ENCODE measurements at regions not wholly inside any gene's neighbourhood (a gene's known extent, or its start where the extent isn't known, plus 50 kb on each side); places are given as distances from the start of the nearest gene placed in this dataset.
"Not testable (repeated sequence)": the region's sequence is repeated elsewhere in the genome, so short reads cannot be mapped to it uniquely, and the experiment has no call there.

DNA sequence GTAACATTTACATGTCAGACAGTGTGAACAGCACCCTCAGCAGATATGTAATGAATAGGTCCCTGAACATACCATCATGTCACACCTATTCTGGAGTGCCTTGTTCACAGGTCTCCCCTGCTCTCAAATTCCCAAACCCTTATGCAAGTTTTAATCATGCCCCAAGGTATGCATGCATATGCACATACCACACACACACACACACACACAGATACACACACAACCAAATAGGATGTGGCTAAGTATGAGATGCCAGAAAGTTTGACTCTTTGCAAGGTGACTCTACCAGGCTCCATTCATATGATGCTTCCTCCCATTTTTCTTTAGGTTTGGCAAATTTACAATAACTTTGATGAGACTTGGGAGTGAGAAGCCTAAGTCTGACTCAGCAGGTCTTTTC is 243.8 kb upstream of the IRAK1BP1 start:
- Mint-ChIP-seq H3K9me3 (no peaks in the 10 kb centered on the region), H3K27me3 (peaks cover under 1 to 15% (median 2%) of the 10 kb centered on the region in 5 donors), H3K4me3 (no peak overlapping the region), H3K36me3 (no peaks in the 10 kb centered on the region), H3K4me1 (no peaks in the 10 kb centered on the region), H3K27ac (no peak overlapping the region)
- no peak for DNase-seq
- POLR2A ChIA-PET: no interaction called here
- no peak for ATAC-seq

GRCh38 chr6:78629154-78629721 is 238.1 kb upstream of the IRAK1BP1 start:
- no peak for ATAC-seq
- Mint-ChIP-seq H3K36me3 (peaks cover 0 to 4% (median 2%) of the 10 kb centered on the region in 3 donors), H3K27ac (no peak overlapping the region), H3K27me3 (peaks cover 7 to 21% (median 13%) of the 10 kb centered on the region in 5 donors), H3K4me3 (no peak overlapping the region), H3K4me1 (no peaks in the 10 kb centered on the region), H3K9me3 (peaks cover 0 to 5% (median 0%) of the 10 kb centered on the region in 9 donors)
- no peak for DNase-seq
- POLR2A ChIA-PET: no interaction called here

GRCh38 chr6:78629836-78630235 is 237.5 kb upstream of the IRAK1BP1 start:
- POLR2A ChIA-PET: no interaction called here
- ATAC-seq (no peak), DNase-seq (no peak)
- H3K27me3 Mint-ChIP-seq: peaks cover 7 to 21% (median 13%) of the 10 kb centered on the region in 5 donors
- H3K36me3 Mint-ChIP-seq: peaks cover 0 to 4% (median 2%) of the 10 kb centered on the region in 3 donors
- H3K4me1 Mint-ChIP-seq: no peaks in the 10 kb centered on the region
- H3K27ac Mint-ChIP-seq: no peak overlapping the region
- H3K4me3 Mint-ChIP-seq: no peak overlapping the region
- peaks cover 0 to 5% (median 0%) of the 10 kb centered on the region in 9 donors for H3K9me3 Mint-ChIP-seq

GRCh38 chr6:78631976-78632375 is 235.4 kb upstream of the IRAK1BP1 start:
- no peak for ATAC-seq
- POLR2A ChIA-PET: no interaction called here
- Mint-ChIP-seq H3K27me3 (peaks cover 7 to 17% (median 12%) of the 10 kb centered on the region in 5 donors), H3K36me3 (peaks cover 0 to 4% (median 2%) of the 10 kb centered on the region in 3 donors), H3K4me3 (no peak overlapping the region), H3K4me1 (no peaks in the 10 kb centered on the region), H3K9me3 (peaks cover 0 to 5% (median 0%) of the 10 kb centered on the region in 9 donors), H3K27ac (no peak overlapping the region)
- DNase-seq: no peak

- peaks cover 0 to 2% (median 0%) of the 10 kb centered on the region in 5 donors for H3K27me3 Mint-ChIP-seq
- H3K4me3 Mint-ChIP-seq: no peak overlapping the region
- H3K27ac Mint-ChIP-seq: no peak overlapping the region
- peaks cover 0 to 19% (median 5%) of the 10 kb centered on the region in 9 donors for H3K9me3 Mint-ChIP-seq
- ATAC-seq: no peak
- H3K4me1 Mint-ChIP-seq: no peaks in the 10 kb centered on the region
- POLR2A ChIA-PET: no interaction called here
- DNase-seq: no peak
- H3K36me3 Mint-ChIP-seq: peaks cover 0 to 10% (median 0%) of the 10 kb centered on the region in 3 donors
Measured at GRCh38 chr6:78639111-78640110, 227.9 kb upstream of the IRAK1BP1 start.

DNA sequence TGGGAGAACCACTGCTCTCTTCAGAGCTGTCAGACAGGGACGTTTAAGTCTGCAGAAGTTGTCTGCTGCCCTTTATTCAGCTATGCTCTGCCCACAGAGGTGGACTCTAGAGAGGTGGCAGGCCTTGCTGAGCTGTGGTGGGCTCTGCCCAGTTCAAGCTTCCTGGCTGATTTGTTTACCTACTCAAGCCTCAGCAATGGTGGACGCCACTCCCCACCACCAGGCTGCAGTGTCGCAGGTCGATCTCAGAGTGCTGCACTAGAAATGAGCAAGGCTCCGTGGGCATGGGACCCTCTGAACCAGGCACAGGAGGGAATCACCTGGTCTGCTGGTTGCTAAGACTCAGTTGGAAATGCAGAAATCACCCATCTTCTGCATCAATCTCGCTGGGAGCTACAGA is 223.4 kb upstream of the IRAK1BP1 start:
- H3K36me3 Mint-ChIP-seq, H3K4me1 Mint-ChIP-seq, POLR2A ChIA-PET, ATAC-seq, H3K27ac Mint-ChIP-seq, DNase-seq, H3K4me3 Mint-ChIP-seq: not testable (repeated sequence)
- Mint-ChIP-seq H3K27me3 (peaks cover 0 to 11% (median 0%) of the 10 kb centered on the region in 5 donors), H3K9me3 (peaks cover 0 to 27% (median 8%) of the 10 kb centered on the region in 9 donors)

DNA sequence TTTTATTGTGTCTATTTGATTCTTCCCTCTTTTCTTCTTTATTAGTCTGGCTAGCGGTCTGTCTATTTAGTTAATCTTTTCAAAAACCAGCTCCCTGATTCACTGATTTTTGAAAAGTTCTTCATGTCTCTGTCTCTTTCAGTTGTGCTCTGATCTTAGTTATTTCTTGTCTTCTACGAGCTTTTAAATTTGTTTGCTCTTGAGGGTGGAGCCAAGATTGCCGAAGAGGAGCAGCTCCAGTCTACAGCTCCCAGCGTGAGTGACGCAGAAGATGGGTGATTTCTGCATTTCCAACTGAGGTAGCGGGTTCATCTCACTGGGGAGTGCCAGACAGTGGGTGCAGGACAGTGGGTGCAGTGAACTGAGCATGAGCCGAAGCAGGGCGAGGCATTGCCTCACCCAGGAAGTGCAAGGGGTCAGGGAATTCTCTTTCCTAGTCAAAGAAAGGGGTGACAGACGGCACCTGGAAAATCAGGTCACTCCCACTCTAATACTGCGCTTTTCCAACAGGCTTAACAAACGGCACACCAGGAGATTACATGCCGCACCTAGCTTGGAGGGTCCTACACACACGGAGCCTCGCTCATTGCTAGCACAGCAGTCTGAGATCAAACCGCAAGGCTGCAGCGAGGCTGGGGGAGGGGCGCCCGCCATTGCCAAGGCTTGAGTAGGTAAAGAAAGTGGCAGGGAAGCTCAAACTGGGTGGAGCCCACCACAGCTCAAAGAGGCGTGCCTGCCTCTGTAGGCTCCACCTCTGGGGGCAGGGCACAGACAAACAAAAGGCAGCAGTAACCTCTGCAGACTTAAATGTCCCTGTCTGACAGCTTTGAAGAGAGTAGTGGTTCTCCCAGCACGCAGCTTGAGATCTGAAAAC is 220.6 kb upstream of the IRAK1BP1 start:
- H3K4me1 Mint-ChIP-seq, H3K27ac Mint-ChIP-seq, POLR2A ChIA-PET, H3K4me3 Mint-ChIP-seq, DNase-seq, ATAC-seq: not testable (repeated sequence)
- H3K36me3 Mint-ChIP-seq: peaks cover 0 to 13% (median 0%) of the 10 kb centered on the region in 3 donors
- peaks cover 0 to 16% (median 0%) of the 10 kb centered on the region in 5 donors for H3K27me3 Mint-ChIP-seq
- peaks cover 0 to 27% (median 16%) of the 10 kb centered on the region in 9 donors for H3K9me3 Mint-ChIP-seq

- POLR2A ChIA-PET, DNase-seq, H3K27ac Mint-ChIP-seq, ATAC-seq, H3K27me3 Mint-ChIP-seq, H3K9me3 Mint-ChIP-seq, H3K4me1 Mint-ChIP-seq, H3K36me3 Mint-ChIP-seq, H3K4me3 Mint-ChIP-seq: not testable (repeated sequence)
Measured at GRCh38 chr6:78665819-78666218, 201.5 kb upstream of the IRAK1BP1 start.

- Mint-ChIP-seq H3K27me3 (peaks cover 0 to 4% (median 0%) of the 10 kb centered on the region in 5 donors), H3K9me3 (no peaks in the 10 kb centered on the region), H3K36me3 (no peaks in the 10 kb centered on the region), H3K4me1 (no peaks in the 10 kb centered on the region), H3K4me3 (no peak overlapping the region), H3K27ac (no peak overlapping the region)
- no peak for ATAC-seq
- DNase-seq: no peak
- POLR2A ChIA-PET: no interaction called here
Measured at GRCh38 chr6:78666764-78667163, 200.6 kb upstream of the IRAK1BP1 start.

DNA sequence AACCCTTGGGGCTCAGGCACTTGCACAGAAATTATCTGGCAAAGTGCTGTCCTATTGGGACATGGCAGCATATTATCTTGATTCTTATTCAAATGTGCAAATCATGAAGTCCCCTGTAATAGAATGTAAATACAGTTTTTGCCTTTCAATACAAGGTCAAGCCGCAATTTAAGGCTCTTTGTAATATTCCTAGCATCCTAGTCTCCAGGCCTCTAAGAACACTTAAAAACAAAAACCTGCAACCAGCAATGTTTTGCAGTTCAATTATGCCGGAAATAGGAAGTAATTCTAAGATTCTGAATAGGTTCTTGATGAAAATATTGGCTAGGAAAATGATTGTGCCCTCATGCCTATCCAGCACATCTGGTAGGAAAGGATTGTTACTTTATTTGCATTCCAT is 197.2 kb upstream of the IRAK1BP1 start:
- Mint-ChIP-seq H3K36me3 (no peaks in the 10 kb centered on the region), H3K27ac (no peak overlapping the region), H3K27me3 (peaks cover 0 to 11% (median 4%) of the 10 kb centered on the region in 5 donors), H3K4me3 (no peak overlapping the region), H3K4me1 (no peaks in the 10 kb centered on the region), H3K9me3 (peaks cover 0 to 10% (median 0%) of the 10 kb centered on the region in 9 donors)
- POLR2A ChIA-PET: no interaction called here
- DNase-seq (no peak), ATAC-seq (no peak)

DNA sequence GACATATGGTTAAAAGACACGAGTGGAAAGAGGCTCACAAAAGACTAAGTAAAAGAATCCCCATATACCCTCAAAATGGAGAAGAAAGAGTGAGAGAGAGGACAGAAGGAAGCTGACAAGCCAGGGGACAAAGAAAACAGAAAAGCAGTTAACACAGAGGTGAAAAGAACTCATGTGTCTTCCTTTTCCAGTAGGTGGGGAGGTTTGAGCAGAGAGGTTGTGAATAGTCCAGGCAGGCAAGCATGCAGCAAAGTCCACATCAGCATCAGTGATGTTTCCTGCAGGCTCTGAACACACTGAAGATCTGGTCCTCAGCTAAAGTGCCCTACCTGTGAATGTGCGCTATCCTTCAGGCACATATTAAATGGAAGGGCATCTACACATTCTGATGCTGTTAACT is 196.5 kb upstream of the IRAK1BP1 start:
- Mint-ChIP-seq H3K9me3 (peaks cover 0 to 10% (median 2%) of the 10 kb centered on the region in 9 donors), H3K4me3 (no peak overlapping the region), H3K4me1 (no peaks in the 10 kb centered on the region), H3K27me3 (peaks cover 0 to 11% (median 4%) of the 10 kb centered on the region in 5 donors), H3K36me3 (peaks cover 0 to 1% (median 0%) of the 10 kb centered on the region in 3 donors), H3K27ac (no peak overlapping the region)
- no peak for DNase-seq
- POLR2A ChIA-PET: no interaction called here
- ATAC-seq: no peak
